ENCODE measurements at regions not wholly inside any gene's neighbourhood (a gene's known extent, or its start where the extent isn't known, plus 50 kb on each side); places are given as distances from the start of the nearest gene placed in this dataset.

- H3K23ac ChIP-seq (ENCODE audit: low read depth, low read length) = no peak overlapping the region
- ChIA-PET POLR2A (ENCODE audit: unreplicated experiment) (no interaction called here), CTCF (no interaction called here)
- H2AK5ac ChIP-seq (ENCODE audit: low read depth, low read length) = no peak overlapping the region
- H3K18ac ChIP-seq (ENCODE audit: low read depth, low read length) = no peak overlapping the region
- no peaks in the 10 kb centered on the region for H4K20me1 ChIP-seq (ENCODE audit: insufficient read depth, low read length)
- no peak overlapping the region for H3K9ac ChIP-seq (ENCODE audit: low read depth, low read length)
- no peak for TF ChIP-seq MAFK (IDR thresholded peaks at IDR 0.05; ENCODE audit: low read depth, low read length)
- no peak for TF ChIP-seq NFE2L2 (IDR thresholded peaks at IDR 0.05; ENCODE audit: low read depth, low read length)
- no peak for TF ChIP-seq BHLHE40 (IDR thresholded peaks at IDR 0.05; ENCODE audit: low read depth, low read length)
- no peak for TF ChIP-seq MXI1 (IDR thresholded peaks at IDR 0.05; ENCODE audit: borderline replicate concordance, low read depth, low read length)
- no peak for TF ChIP-seq MAZ (IDR thresholded peaks at IDR 0.05; ENCODE audit: borderline replicate concordance, low read depth, low read length)
- DNase-seq = no peak
- no peak overlapping the region for H3K4me3 ChIP-seq (ENCODE audit: insufficient read depth, low read depth, low read length)
- H2BK120ac ChIP-seq (ENCODE audit: low read depth, low read length) = no peak overlapping the region
- H2BK15ac ChIP-seq (ENCODE audit: low read depth, low read length) = no peak overlapping the region
- in situ Hi-C loops (cut with MboI; ENCODE audit: low sequenced_read_pairs) = no loop called here
- intact Hi-C loops (cut with micrococcal nuclease) = no loop called here
- no peaks in the 10 kb centered on the region for H3K79me1 ChIP-seq (ENCODE audit: low read depth in 1 of 2, low read length in 2 of 2)
- 60% methylated on average over 1 of the region's 1 CpG; no CpG with 5 or more reads in 1 of the 2 experiments for WGBS, 2 experiments (ENCODE audit: extremely low coverage in 2 of 2, insufficient read length in 1 of 2)
- H4K5ac ChIP-seq (ENCODE audit: low read depth, low read length) = no peak overlapping the region
- dilution Hi-C loops (cut with HindIII; ENCODE audit: low sequenced_read_pairs, unreplicated experiment) = no loop called here
- H3K9me3 ChIP-seq (ENCODE audit: control insufficient read depth, insufficient read depth, low read length) = no peaks in the 10 kb centered on the region
- no peak overlapping the region for H3K27ac ChIP-seq (ENCODE audit: insufficient read depth, low read length)
- H3K56ac ChIP-seq (ENCODE audit: extremely low read depth, insufficient read depth, low read length) = no peak overlapping the region
- H3K4me2 ChIP-seq (ENCODE audit: low read depth, low read length) = no peak overlapping the region
- H4K91ac ChIP-seq (ENCODE audit: insufficient read depth, low read depth, low read length) = no peak overlapping the region
- H2BK5ac ChIP-seq (ENCODE audit: low read depth, low read length, poor library complexity, severe bottlenecking) = no peak overlapping the region
- H3K4ac ChIP-seq (ENCODE audit: low read depth, low read length) = no peak overlapping the region
- no peaks in the 10 kb centered on the region for H3K27me3 ChIP-seq (ENCODE audit: control insufficient read depth, insufficient read depth, low read length)
- ATAC-seq (ENCODE audit: low read depth) = no peak
- H3K36me3 ChIP-seq (ENCODE audit: control insufficient read depth, insufficient read depth, low read length) = no peaks in the 10 kb centered on the region
- H4K8ac ChIP-seq (ENCODE audit: low read depth in 2 of 2, low read length in 2 of 2) = no peak overlapping the region
- H3K9me1 ChIP-seq (ENCODE audit: insufficient read depth, low read length) = no peaks in the 10 kb centered on the region
- no peak overlapping the region for H3K14ac ChIP-seq (replicated peaks; ENCODE audit: low read depth, low read length)
- no peak overlapping the region for H2AFZ ChIP-seq (replicated peaks; ENCODE audit: low read length, poor library complexity)
- no TSS peak for BruUV-seq (replicated peaks)
- H3K4me1 ChIP-seq (ENCODE audit: control insufficient read depth, insufficient read depth, low read length) = no peaks in the 10 kb centered on the region
- no peak overlapping the region for H2AK9ac ChIP-seq (replicated peaks; ENCODE audit: low read depth, low read length, poor library complexity)
- no peak overlapping the region for H2BK20ac ChIP-seq (ENCODE audit: low read depth, low read length)
Observed at GRCh38 chr1:185601189-185601588, 133.0 kb upstream of the HMCN1 start.

Data from IMR-90 (cell line).